Type B pancreatic cell (in vitro differentiated cells): ENCODE measurements at regions not wholly inside any gene's neighbourhood (a gene's known extent, or its start where the extent isn't known, plus 50 kb on each side); places are given as distances from the start of the nearest gene placed in this dataset.

ENCODE experiments used
- DNase-seq: peaks from one replicate; pipeline ENCODE4 v3.0.0; 2021; ENCODE audit warnings: mixed read lengths; ENCODE audit not compliant: unreplicated experiment; ENCODE audit errors: extremely low spot score
- H3K27ac Mint-ChIP-seq: 2 replicates; pipeline ENCODE4 v1.8.0; 2021; ENCODE audit warnings: mild to moderate bottlenecking, mixed read lengths
- H3K27me3 Mint-ChIP-seq: 2 replicates; pipeline ENCODE4 v1.8.0; 2021; ENCODE audit warnings: mixed read lengths
- H3K36me3 Mint-ChIP-seq: 2 replicates; pipeline ENCODE4 v1.8.0; 2021; ENCODE audit warnings: mixed read lengths
- H3K4me1 Mint-ChIP-seq: one replicate; pipeline ENCODE4 v1.8.0; 2021; ENCODE audit warnings: mixed read lengths; ENCODE audit not compliant: unreplicated experiment
- H3K4me3 Mint-ChIP-seq: 2 replicates; pipeline ENCODE4 v1.8.0; 2021; ENCODE audit warnings: mild to moderate bottlenecking, mixed read lengths
- H3K9me3 Mint-ChIP-seq: 2 replicates; pipeline ENCODE4 v1.8.0; 2021; ENCODE audit warnings: mixed read lengths
- TF ChIP-seq, protein P1 (sequence below): fragments of 200-600 bp; sonication (generic); conservative IDR thresholded peaks from 2 replicates; pipeline ENCODE4 v1.5.0; 2021; ENCODE audit warnings: antibody characterized with exemption, mild to moderate bottlenecking

DNA sequence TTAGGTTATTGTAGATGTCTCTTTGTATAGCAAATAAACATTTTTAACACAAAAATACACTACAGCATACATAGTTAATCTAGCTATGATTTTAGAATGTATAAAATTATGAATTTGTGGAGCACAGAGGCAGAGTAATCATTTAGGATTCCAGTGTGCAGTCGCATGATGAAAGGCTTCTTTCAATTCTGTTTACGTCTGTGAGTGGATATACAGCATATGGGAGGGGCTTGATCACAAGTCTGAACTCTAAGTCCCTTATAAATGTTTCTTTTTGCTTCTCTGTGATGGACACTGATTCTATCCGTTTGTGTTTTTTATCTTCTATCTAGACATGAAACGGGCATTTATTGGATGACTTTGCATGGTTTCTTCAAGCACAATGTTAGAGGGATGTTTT, 1239.6 kb upstream of the AGA start:
- Mint-ChIP-seq H3K4me1 (no peaks in the 10 kb centered on the region), H3K27me3 (no peaks in the 10 kb centered on the region), H3K27ac (no peak overlapping the region), H3K9me3 (no peaks in the 10 kb centered on the region), H3K36me3 (no peaks in the 10 kb centered on the region), H3K4me3 (no peak overlapping the region)
- TF ChIP-seq, protein P1, sequence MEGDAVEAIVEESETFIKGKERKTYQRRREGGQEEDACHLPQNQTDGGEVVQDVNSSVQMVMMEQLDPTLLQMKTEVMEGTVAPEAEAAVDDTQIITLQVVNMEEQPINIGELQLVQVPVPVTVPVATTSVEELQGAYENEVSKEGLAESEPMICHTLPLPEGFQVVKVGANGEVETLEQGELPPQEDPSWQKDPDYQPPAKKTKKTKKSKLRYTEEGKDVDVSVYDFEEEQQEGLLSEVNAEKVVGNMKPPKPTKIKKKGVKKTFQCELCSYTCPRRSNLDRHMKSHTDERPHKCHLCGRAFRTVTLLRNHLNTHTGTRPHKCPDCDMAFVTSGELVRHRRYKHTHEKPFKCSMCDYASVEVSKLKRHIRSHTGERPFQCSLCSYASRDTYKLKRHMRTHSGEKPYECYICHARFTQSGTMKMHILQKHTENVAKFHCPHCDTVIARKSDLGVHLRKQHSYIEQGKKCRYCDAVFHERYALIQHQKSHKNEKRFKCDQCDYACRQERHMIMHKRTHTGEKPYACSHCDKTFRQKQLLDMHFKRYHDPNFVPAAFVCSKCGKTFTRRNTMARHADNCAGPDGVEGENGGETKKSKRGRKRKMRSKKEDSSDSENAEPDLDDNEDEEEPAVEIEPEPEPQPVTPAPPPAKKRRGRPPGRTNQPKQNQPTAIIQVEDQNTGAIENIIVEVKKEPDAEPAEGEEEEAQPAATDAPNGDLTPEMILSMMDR: no peak
- DNase-seq: no peak

DNA sequence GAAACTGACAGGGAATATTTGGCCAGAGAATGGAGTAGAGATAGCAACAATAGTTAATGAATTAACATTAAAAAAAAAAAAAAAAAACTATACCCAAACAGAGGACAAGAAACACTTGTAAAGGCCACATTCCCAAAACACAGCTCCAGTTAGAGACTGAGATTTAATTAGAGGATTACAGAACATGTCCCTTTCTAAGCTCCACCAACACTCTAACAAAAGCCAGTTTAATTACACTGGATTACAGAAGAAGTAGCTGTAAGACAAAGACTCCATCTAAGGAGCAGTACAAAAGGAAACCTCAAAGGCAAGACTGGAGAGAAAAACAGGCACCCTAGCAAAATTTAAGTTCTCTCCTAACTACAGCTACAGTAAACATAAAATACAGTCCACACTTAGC, 1247.7 kb upstream of the AGA start:
- DNase-seq: no peak
- Mint-ChIP-seq H3K36me3 (no peaks in the 10 kb centered on the region), H3K27me3 (no peaks in the 10 kb centered on the region), H3K4me3 (no peak overlapping the region), H3K9me3 (no peaks in the 10 kb centered on the region), H3K4me1 (no peaks in the 10 kb centered on the region), H3K27ac (no peak overlapping the region)
- TF ChIP-seq, protein P1: no peak

DNA sequence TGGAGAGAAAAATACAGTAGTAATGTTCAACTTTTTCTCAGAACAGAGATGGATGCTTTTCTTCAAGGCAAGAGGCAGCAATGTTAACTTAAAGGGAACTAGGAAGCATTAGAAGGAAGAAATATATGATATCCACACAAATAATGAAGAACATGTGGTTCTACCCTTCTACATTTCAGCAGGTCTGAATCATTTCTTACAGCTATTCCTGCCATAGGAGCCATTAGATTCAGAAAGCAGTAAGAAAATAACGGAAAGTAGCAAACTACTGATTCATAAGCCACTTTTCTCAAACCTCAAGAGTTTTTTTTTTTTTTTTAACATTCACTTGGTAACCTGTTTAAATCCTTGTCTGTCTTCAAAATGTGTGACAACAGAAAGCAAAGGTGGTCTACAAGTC, 1251.6 kb upstream of the AGA start:
- Mint-ChIP-seq H3K36me3 (no peaks in the 10 kb centered on the region), H3K4me3 (no peak overlapping the region), H3K27ac (no peak overlapping the region), H3K4me1 (no peaks in the 10 kb centered on the region), H3K9me3 (no peaks in the 10 kb centered on the region), H3K27me3 (no peaks in the 10 kb centered on the region)
- no peak for DNase-seq
- TF ChIP-seq, protein P1: no peak

DNA sequence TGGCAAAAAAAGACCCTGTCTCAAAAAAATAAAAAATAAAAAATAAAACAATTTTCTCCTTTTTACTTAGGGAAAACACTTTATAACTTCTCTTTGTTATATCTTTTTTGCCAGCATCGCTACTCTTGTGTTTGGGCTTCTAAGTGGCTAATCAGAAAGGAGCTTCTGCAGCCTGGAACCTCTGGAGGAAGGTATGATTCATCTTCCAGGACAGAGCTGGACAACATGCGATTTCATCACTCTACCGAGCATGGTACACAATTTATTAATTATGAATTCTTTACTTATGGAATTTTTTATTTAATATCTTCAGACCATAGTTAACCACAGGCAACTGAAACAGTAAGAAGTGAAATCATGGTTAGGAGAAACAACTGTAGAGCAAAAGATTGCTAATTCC, 1254.3 kb upstream of the AGA start:
- H3K36me3 Mint-ChIP-seq: no peaks in the 10 kb centered on the region
- TF ChIP-seq, protein P1: no peak
- no peak overlapping the region for H3K27ac Mint-ChIP-seq
- no peaks in the 10 kb centered on the region for H3K4me1 Mint-ChIP-seq
- no peaks in the 10 kb centered on the region for H3K27me3 Mint-ChIP-seq
- no peaks in the 10 kb centered on the region for H3K9me3 Mint-ChIP-seq
- no peak for DNase-seq
- H3K4me3 Mint-ChIP-seq: no peak overlapping the region

DNA sequence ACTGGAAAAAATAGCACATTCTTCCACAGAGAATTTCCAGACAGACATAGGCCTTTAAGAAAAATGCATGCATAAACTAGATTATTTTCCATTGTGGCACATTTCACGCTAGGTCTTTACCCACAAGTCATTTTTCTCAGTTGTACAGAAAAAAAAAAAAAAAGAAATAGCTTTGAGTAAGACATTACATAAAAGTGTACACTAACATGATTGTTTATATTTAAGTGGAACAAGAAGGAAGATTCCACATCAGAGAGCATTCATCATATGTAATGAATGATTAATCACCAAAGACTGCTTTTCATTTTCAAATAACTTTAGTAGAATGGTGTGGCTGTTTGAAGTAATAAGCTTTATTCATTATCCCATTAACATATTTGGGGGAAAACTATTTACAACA, 1270.2 kb upstream of the AGA start:
- Mint-ChIP-seq H3K36me3 (no peaks in the 10 kb centered on the region), H3K4me1 (no peaks in the 10 kb centered on the region), H3K27ac (no peak overlapping the region), H3K4me3 (no peak overlapping the region), H3K9me3 (no peaks in the 10 kb centered on the region), H3K27me3 (no peaks in the 10 kb centered on the region)
- DNase-seq: no peak
- TF ChIP-seq, protein P1: no peak

DNA sequence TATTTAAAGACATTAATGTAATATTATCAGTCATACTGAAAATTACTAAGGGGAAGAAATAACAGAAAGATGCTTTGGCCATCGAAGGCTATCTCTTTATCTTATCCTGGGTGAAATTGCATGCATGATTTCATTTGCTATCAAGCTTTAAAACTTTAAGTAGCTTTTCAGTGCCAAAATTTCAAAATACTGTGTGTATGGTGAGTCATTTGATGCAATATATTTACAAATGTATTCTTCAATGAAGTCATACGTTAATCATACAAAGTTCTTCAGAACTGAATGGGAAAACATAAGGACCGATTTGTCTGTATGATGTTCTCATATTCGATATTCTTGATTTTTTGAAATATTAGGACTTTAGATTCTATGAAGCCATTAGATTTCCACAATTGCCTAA, 1295.8 kb upstream of the AGA start:
- H3K27ac Mint-ChIP-seq: no peak overlapping the region
- H3K9me3 Mint-ChIP-seq: no peaks in the 10 kb centered on the region

More for the DNA sequence above, 1295.8 kb upstream of the AGA start:
- no peaks in the 10 kb centered on the region for H3K4me1 Mint-ChIP-seq
- TF ChIP-seq, protein P1: no peak
- no peak for DNase-seq
- no peaks in the 10 kb centered on the region for H3K36me3 Mint-ChIP-seq
- H3K27me3 Mint-ChIP-seq: no peaks in the 10 kb centered on the region
- H3K4me3 Mint-ChIP-seq: no peak overlapping the region
